Skeletal muscle satellite cell (primary cell): ENCODE measurements at regions not wholly inside any gene's neighbourhood (a gene's known extent, or its start where the extent isn't known, plus 50 kb on each side); places are given as distances from the start of the nearest gene placed in this dataset.

Source experiments
- H3K27me3 ChIP-seq: 2 replicates; pipeline ENCODE4 v1.7.0; 2013; ENCODE audit warnings: low read length; ENCODE audit not compliant: control insufficient read depth, insufficient read depth
- H3K36me3 ChIP-seq: 2 replicates; pipeline ENCODE4 v1.7.0; 2013; ENCODE audit warnings: mild to moderate bottlenecking, control low read depth, low read length; ENCODE audit not compliant: insufficient read depth
- H3K4me1 ChIP-seq: 2 replicates; pipeline ENCODE4 v1.7.0; 2013; ENCODE audit warnings: low read length; ENCODE audit not compliant: control insufficient read depth, insufficient read depth
- H3K4me2 ChIP-seq: 2 replicates; pipeline ENCODE4 v1.7.0; 2013; ENCODE audit warnings: mild to moderate bottlenecking, low read length
- H3K4me3 ChIP-seq: 2 replicates; pipeline ENCODE4 v1.7.0; 2013; ENCODE audit warnings: low read length
- H3K9ac ChIP-seq: 2 replicates; pipeline ENCODE4 v1.7.0; 2013; ENCODE audit warnings: mild to moderate bottlenecking, low read depth, low read length, moderate library complexity
- H3K9me3 ChIP-seq: replicated peaks from 2 replicates; pipeline ENCODE4 v1.7.0; 2013; ENCODE audit warnings: mild to moderate bottlenecking, control low read depth, low read length

GRCh38 chr13:85662186-85662585 is 137.0 kb downstream of the SLITRK6 start:
- Histone ChIP-seq H3K4me3 (no peak overlapping the region), H3K4me2 (no peak overlapping the region), H3K27me3 (no peaks in the 10 kb centered on the region), H3K9me3 (peaks cover 10% of the 10 kb centered on the region), H3K36me3 (no peaks in the 10 kb centered on the region), H3K4me1 (no peaks in the 10 kb centered on the region), H3K9ac (no peak overlapping the region)

- Histone ChIP-seq H3K4me3 (no peak overlapping the region), H3K9ac (no peak overlapping the region), H3K4me2 (no peak overlapping the region), H3K27me3 (no peaks in the 10 kb centered on the region), H3K36me3 (no peaks in the 10 kb centered on the region), H3K4me1 (no peaks in the 10 kb centered on the region), H3K9me3 (peaks cover 10% of the 10 kb centered on the region)
Observed at GRCh38 chr13:85661675-85662074, 137.5 kb downstream of the SLITRK6 start.

GRCh38 chr13:85659493-85659892 is 139.7 kb downstream of the SLITRK6 start:
- Histone ChIP-seq H3K4me1 (no peaks in the 10 kb centered on the region), H3K36me3 (no peaks in the 10 kb centered on the region), H3K27me3 (no peaks in the 10 kb centered on the region), H3K9me3 (peaks cover 10% of the 10 kb centered on the region), H3K4me2 (no peak overlapping the region), H3K9ac (no peak overlapping the region), H3K4me3 (no peak overlapping the region)

GRCh38 chr13:85657942-85658341 is 141.3 kb downstream of the SLITRK6 start:
- Histone ChIP-seq H3K4me1 (no peaks in the 10 kb centered on the region), H3K9me3 (peaks cover 10% of the 10 kb centered on the region), H3K36me3 (no peaks in the 10 kb centered on the region), H3K4me3 (no peak overlapping the region), H3K27me3 (no peaks in the 10 kb centered on the region), H3K9ac (no peak overlapping the region), H3K4me2 (no peak overlapping the region)

GRCh38 chr13:85655040-85655439 is 144.2 kb downstream of the SLITRK6 start:
- Histone ChIP-seq H3K36me3 (no peaks in the 10 kb centered on the region), H3K27me3 (no peaks in the 10 kb centered on the region)

GRCh38 chr13:85654227-85654626 is 145.0 kb downstream of the SLITRK6 start:
- Histone ChIP-seq H3K9ac (no peak overlapping the region), H3K4me3 (no peak overlapping the region), H3K9me3 (no peaks in the 10 kb centered on the region), H3K27me3 (no peaks in the 10 kb centered on the region), H3K4me1 (no peaks in the 10 kb centered on the region), H3K36me3 (no peaks in the 10 kb centered on the region), H3K4me2 (no peak overlapping the region)

More at GRCh38 chr13:85655040-85655439, 144.2 kb downstream of the SLITRK6 start:
- no peak overlapping the region for H3K9ac ChIP-seq
- H3K9me3 ChIP-seq, result no peaks in the 10 kb centered on the region
- H3K4me3 ChIP-seq, result no peak overlapping the region
- no peak overlapping the region for H3K4me2 ChIP-seq
- no peaks in the 10 kb centered on the region for H3K4me1 ChIP-seq

DNA sequence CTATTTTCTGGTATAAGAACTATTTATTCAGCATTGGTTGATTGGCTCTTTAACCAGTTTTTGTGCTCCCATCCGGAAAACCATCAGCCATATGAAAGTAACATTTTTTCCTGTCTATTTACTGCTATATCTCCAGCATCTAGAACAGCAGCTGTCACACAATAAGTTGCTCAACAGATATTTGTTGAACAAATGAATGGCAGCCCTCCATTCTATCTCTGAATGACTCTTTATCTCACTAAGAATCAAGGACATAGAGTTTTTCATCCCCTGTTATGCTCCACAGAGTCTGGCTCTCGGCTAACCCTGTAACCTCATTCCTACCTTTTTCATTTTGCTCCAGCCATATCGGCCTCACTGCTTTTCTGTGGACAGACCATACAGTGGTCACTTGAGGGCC is 145.5 kb downstream of the SLITRK6 start:
- Histone ChIP-seq H3K36me3 (no peaks in the 10 kb centered on the region), H3K4me2 (no peak overlapping the region), H3K9me3 (no peaks in the 10 kb centered on the region), H3K9ac (no peak overlapping the region), H3K4me3 (no peak overlapping the region), H3K4me1 (no peaks in the 10 kb centered on the region), H3K27me3 (no peaks in the 10 kb centered on the region)

DNA sequence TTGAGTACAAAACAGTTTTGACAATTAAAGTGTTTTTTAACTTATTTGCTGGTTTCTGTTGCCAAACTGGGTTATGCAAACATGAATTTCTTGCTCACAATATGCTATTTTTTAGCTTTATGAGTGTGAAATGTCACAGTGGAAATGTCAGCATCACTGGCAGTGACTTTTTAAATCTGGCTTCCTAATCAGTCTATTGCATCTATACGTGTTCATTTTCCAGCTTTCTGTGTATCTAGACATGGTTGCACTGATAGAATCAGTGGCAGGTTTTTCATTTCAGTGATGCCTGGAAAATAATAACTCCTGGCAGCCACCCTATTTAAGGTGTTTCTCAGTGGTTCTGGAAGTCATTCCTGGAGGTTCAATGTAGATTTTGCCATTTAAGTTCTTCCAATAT is 146.7 kb downstream of the SLITRK6 start:
- Histone ChIP-seq H3K36me3 (no peaks in the 10 kb centered on the region), H3K4me1 (no peaks in the 10 kb centered on the region), H3K9ac (no peak overlapping the region), H3K9me3 (no peaks in the 10 kb centered on the region), H3K4me3 (no peak overlapping the region), H3K4me2 (no peak overlapping the region), H3K27me3 (no peaks in the 10 kb centered on the region)

GRCh38 chr13:85651440-85651839 is 147.8 kb downstream of the SLITRK6 start:
- no peak overlapping the region for H3K4me3 ChIP-seq
- H3K9me3 ChIP-seq, result no peaks in the 10 kb centered on the region
- no peaks in the 10 kb centered on the region for H3K27me3 ChIP-seq

GRCh38 chr13:85650613-85651012 is 148.6 kb downstream of the SLITRK6 start:
- Histone ChIP-seq H3K9me3 (peaks cover 3% of the 10 kb centered on the region), H3K4me3 (no peak overlapping the region), H3K27me3 (no peaks in the 10 kb centered on the region), H3K9ac (no peak overlapping the region), H3K36me3 (no peaks in the 10 kb centered on the region), H3K4me2 (no peak overlapping the region), H3K4me1 (no peaks in the 10 kb centered on the region)

More at GRCh38 chr13:85651440-85651839, 147.8 kb downstream of the SLITRK6 start:
- Histone ChIP-seq H3K9ac (no peak overlapping the region), H3K4me1 (no peaks in the 10 kb centered on the region), H3K36me3 (no peaks in the 10 kb centered on the region), H3K4me2 (no peak overlapping the region)

DNA sequence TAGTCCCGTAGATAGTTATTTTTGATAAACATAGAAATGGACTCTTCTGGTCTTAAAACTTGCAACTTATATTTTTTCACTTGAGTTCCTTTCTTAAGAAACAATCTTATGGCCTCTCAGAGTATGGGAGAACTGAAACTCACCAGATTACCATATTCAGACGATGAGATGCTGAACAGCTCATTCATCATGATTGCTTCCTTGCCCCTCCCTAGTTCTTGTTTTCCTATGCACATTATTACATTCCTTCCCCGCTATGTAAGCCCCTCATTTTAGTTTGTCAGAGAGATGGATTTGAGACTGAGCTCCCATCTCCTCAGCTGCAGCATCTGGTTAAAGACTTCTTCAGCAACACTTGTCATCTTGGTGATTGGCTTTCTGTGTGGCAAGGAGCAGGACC is 158.5 kb downstream of the SLITRK6 start:
- Histone ChIP-seq H3K9me3 (no peaks in the 10 kb centered on the region), H3K9ac (no peak overlapping the region), H3K4me1 (no peaks in the 10 kb centered on the region), H3K27me3 (no peaks in the 10 kb centered on the region), H3K4me3 (no peak overlapping the region), H3K4me2 (no peak overlapping the region), H3K36me3 (no peaks in the 10 kb centered on the region)

DNA sequence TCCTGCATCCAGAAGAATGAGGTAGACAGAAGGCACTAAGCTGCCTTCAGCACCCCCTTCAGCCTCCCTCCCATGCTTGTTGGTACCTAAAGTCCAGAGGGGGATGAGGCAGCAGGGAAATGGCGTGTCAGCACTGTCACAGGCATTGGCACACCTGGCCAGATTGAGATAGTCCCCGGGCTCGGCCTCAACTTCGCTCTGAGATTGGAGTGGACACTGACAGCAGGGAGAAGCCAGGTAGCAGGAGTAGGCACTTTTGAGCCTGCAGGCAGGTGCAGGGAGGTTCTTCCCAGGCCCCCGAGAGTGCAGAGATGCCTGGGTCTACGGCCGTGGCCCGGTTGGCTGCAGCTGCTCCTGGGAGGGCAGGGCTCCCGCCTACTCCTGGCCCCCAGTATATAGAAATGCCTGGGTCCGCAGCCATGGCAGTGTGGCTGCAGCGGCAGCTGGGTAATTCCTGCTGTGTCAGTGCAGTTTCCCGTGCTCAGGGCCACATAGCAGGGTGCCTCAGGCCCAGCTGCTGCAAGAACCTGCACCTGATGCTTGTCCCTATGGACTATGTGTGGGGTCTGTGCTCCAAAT is 160.3 kb downstream of the SLITRK6 start:
- H3K36me3 ChIP-seq, result no peaks in the 10 kb centered on the region
- H3K4me2 ChIP-seq, result no peak overlapping the region
- no peaks in the 10 kb centered on the region for H3K4me1 ChIP-seq

More for the DNA sequence above, 160.3 kb downstream of the SLITRK6 start:
- no peak overlapping the region for H3K4me3 ChIP-seq
- H3K27me3 ChIP-seq, result no peaks in the 10 kb centered on the region
- no peaks in the 10 kb centered on the region for H3K9me3 ChIP-seq
- no peak overlapping the region for H3K9ac ChIP-seq
